Fibroblast of skin of right quadriceps (primary cell): ENCODE measurements at regions not wholly inside any gene's neighbourhood (a gene's known extent, or its start where the extent isn't known, plus 50 kb on each side); places are given as distances from the start of the nearest gene placed in this dataset.

Source experiments
- DNase-seq: peaks from one replicate; pipeline ENCODE4 v3.0.0-alpha.2; 2013

DNA sequence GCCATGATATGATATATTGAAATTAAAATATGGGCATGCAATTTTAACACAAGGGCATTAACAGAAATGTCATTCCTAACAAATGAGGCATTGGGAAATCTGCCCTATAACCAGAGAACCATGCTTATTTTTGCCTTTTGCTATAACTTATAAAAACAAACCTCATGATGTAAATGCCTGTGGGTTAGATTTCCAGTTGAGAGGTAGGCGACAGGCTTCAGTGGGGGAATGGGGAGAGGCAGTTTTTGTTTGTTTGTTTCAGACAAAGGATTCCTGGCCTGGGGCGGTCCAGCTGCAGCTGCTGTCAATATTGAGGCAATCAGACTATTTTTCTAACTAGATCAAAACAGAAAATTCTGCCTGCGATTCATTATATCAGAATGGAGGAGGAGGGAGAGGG lies 490.4 kb upstream of the CFAP20DC start:
- peak; percentile 54 for DNase-seq

DNA sequence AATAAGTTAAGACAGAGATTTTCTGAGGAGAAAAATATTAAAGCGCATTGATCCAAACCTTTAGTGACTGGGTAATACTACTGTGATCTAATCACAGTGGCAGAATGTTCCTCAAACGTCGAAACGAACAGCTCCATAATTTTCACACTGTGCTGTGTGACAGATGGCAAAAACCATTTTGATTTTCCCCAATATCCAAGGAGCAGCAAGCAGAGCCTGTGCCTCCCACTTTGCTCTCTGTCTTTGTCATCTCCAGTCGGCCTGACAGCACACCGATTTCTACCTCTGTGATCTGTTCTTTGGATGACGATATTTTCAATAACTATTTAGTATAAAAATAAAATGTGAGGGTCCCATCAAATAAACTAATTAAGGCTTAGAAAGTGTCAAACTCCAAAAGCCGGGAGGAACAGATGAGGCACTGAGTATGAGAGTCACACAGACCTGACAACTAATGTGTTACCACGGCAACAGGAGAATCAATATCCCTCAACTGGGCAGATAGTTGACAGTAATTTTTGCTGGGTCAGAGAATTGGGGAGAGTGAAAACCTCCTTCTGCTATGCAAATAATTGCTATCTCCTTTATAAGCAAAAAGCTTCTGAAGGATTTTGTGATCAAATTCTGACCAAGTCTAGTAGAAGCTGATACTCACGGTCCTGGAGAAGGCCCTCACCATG lies 489.1 kb upstream of the CFAP20DC start:
- no peak for DNase-seq

DNA sequence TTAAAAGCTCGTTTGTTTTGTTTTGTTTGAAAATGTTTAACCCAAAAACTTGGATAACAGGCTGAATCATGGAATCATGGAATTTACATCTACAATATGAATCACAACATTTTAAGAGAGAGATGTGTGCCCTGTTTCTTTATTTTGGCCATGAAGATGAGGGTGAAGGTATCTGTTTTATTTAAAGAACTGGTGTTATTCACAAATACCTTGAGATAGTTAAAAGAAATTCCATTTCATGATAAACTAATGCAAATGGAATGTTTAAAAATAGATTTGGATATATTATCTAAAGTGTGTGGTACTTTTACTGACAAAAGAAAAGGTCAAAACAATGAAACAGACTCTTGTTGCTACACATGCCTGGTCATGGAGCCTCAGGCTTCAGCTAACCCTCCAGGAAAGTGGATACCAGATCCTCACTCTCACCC lies 486.0 kb upstream of the CFAP20DC start:
- peak; percentile 42 for DNase-seq

DNA sequence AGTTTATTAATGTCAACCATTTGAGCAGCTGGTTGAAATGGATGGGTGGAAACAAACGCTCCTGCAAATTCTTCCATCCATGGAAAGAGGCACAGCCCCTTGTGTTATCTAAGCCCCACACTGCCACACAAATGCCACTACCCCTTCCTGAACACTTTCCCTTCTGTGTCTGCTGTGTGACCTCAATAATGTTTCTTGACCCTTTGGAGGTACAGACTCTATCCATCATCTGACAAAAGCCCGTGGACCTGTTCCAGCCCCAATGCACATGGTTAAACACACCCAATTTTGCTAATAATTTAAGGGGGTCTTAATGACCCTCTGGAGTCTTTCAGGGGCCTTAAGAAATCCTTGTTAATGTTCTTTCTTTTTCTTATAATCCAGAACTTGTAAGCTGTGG lies 482.2 kb upstream of the CFAP20DC start:
- DNase-seq = no peak

DNA sequence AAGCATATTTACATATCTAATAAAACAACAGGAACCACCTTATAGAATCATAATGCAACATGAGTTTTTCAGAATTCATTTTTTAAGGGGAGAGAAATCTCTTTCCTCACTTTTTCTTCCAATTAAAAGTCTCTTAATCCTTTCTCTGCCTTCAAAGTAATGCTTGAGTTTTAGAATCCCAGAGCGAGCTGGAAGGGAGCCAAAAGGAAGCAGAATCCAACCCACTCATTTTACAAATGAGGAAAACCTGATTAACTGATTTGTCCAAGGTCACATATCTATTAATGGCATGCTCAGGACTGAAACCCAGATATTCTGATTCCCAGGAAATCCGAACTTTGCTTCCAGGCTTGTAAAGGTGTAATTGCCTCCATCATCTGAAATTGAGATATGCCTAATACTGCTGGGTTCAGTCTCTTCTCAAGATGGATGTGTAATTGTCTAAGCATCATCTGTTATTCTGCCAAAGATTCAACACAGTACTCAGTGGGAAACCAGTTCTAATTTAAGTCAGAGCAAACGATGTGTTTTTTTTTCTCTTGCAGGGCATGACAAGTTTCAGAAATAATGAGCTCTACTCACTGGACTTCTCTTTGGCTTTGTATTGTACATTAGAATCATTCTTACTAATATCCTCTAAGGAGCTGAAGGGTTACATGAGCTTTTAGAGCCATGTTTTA lies 481.4 kb upstream of the CFAP20DC start:
- DNase-seq = no peak

DNA sequence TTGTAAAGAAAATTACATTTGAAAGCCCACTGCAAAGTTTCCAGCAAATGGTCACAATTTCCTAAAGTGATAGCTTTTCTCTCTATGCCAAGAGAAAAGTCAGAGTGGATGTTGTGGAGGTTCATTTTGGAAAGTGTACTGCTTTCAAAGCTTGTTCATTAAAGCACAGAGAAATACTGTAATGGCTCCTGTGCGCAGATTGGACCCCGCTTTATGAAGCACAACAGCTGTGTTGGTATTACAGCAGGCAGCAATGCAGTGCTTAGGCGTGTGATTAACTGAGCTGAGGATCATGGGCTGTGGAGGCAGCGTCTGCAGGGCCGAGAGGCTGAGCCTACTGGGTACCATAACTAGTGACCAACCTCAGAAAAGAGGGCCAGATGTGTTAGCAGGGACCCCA lies 478.4 kb upstream of the CFAP20DC start:
- DNase-seq = no peak

DNA sequence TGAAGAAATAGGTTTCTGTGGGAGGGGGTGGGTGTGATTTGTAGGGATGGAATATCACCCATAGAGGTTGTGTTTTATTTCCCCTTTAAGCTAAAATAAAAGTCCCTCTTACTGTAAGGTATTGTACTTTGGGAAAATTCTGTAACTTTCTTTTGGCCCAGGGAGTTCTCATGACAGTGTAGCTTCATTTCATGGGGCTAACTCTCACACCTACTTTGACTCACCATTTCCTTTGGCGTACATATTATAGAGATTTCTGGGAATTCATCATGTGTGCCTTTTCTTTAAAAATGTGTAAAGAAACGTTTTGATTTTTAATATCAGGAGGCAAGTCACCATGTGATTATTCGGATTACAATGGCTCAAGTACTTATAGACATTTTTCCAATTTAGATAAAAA lies 477.7 kb upstream of the CFAP20DC start:
- no peak for DNase-seq

DNA sequence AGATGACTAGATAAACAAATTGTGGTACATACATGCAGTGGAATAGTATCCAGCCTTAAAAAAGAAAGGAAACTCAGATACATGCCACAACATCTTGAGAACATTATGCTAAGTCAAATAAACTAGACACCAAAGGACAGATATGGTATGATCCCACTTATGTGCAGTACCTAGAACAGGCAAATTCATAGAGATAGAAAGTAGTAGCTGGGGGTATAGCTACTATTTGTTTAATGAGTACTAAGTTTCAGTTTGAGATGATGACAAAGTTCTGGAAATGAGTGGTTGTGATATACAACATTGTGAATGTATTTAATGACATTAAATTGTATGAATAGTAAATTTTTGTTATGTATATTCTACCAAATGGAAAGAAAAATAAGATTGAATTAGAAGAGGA lies 477.2 kb upstream of the CFAP20DC start:
- DNase-seq = no peak

DNA sequence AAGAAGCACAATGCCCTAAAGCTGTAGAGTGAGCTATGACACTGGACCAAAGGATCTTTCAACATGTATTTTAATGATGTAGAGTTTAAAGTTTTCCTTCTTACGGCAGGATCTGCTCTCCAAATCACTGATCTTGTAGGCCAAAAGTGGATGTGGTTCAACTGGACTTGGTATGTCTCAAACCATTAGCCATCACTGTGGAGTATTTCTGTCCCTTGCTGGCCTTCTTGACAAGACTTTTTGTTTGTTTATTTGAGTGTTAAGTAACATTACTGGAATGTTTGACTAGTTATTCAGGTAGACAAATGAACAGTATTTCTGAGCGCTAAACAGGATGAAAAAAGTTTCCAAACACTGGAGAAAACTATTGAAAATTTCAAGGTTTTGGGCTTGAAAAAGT lies 472.7 kb upstream of the CFAP20DC start:
- no peak for DNase-seq

DNA sequence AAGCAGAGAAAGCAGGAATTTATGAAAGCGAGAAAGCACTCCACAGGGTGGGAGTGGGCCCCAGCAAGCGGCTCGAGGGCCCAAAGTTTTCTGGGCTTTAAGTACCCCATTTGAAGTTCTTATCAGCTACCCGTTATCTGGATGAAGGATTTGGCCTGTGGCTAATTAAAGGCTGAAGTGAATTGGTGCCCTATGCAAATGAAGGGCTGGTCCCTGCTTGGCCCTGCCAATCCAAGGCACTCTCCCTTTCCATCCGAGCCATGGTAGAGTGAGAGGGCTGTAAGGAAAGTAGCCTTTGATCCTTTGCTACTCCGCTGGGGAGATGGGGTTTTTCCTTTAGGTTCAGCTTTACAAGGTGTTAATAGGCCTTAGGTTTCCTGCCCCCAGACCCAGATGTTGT lies 469.3 kb upstream of the CFAP20DC start:
- DNase-seq = no peak

DNA sequence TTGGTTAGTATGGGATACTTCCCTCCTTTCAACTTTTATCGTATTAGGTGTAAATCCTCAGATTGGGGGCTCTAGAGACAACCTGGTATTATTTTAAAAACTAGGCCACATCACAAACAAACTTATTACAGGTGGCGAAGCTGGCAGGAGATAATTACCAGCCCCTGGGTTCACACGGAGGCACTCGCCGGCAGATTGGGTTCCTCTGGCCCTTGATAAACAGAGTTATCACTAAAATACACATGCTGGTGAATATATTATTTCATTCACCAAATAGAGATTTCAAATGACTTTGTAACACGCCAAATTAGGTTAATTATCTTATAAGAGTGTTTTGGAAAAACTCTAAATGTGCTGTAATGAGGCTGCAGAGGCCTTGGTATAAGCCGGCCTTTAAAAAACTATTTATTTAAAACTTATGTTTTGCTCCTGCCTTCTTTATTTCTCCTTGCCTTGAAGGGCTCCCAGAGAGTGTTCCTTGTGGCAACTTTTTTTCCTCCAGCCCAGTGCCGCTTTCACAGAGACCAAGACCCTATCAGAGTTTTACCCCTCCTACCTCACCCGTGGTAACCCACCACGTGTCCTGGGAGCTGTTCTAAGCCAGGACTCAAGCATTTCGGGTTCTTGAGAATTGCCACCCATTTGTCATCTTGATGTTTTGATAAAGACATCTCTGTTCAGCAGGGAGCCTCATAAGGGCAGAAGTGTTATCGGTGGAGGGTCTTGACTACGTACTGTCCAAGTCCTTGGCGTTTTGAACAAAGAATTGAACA lies 468.6 kb upstream of the CFAP20DC start:
- no peak for DNase-seq

DNA sequence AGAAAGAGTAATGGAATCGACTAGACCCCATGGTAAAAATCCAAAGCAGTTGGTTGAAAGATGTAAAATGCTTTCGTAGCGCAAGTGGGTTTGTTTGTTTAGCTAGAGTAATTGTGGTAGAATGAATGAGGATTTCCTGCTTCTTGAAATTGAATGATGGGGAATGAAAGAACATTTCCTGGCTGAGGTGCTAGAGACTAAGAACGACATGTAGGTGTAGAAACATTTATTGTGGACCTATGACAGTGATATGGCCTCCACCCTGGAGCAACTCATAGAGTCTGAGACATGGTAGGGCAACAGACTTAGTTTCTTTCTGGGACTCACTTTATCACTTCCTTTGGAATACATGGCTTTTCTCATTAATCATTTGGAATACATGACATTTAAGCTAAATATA lies 467.6 kb upstream of the CFAP20DC start:
- DNase-seq = no peak

DNA sequence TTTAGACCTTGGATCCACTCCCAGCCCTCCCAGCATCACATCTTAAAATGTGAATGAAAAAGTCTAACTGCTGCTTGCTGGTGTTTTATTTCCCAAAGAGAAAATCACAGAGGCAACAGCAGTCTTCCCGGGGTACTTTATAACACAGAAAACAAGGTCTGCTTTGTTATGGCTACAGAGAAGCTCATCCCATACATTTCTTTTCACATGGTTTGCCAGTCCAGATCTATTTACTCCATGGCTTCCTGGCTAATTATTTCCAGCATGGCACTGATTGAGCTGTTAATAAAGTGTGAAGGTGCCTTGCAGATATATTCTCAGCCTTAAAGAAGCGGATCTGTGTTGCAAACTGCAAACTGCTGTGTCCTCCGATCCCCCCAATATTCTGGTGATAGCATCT lies 466.1 kb upstream of the CFAP20DC start:
- no peak for DNase-seq

DNA sequence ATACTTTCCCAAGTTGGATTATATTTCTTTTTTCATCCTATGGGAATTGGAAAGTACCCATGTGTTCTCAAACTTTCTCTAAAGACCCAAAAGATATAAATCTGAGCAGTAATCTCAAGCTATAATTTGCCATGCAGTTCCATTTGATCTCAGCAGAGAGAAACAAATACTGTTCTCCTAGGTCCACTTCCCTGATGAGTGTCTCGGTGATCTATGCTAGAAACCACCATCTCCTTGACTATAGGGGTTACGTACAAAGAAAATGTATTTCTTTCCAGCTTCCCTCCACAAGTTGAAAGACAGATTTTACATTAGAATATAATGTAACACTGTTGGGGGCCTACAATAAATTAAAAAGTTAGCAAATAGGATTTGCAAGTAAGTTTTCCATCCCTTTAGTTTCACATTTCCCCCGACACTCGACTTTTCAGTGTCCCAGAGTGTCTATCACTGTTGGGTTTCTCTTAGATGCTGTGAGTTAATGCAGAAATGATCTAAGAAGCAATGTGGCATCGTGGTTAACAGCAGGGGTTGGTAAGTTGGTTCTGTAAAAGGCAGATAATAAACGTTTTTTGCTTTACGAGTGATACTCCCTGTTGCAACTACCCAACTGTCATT lies 465.1 kb upstream of the CFAP20DC start:
- no peak for DNase-seq

DNA sequence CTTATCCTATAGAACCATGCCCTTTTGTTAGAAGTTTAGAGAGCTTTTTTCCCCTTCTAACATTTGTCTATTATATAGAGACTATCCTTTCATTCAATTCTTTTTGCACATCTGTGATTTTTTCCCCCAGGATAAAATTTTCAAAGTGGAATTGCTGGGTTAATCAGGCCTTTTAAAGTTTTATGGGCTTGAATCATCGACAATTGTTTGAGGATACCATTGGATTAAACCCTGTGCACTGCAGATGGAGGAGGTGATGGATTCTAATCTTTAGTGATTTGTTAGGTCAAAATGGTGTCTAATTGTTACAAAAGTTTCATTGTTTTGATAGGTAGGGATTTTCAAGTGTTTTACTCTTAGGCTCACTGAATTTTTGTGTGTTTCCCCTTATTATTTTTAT lies 463.7 kb upstream of the CFAP20DC start:
- no peak for DNase-seq

DNA sequence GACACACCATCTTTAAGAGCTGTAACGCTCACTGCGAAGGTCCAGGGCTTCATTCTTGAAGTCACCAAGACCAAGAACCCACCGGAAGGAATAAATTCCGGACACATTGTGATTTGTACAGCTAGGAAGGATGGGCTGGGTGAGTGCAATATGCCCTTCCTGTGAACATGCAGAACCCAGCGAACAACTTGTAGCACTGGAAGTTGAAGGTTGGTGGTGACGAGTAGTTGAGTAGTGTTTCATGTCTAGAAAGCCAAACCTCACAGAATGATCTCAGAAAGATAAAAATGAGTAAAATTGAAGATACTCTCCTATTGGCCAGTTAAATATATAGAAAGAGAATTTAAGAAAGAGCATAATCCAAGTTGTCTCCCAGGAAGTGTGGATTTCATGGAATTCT lies 462.2 kb upstream of the CFAP20DC start:
- DNase-seq = no peak

DNA sequence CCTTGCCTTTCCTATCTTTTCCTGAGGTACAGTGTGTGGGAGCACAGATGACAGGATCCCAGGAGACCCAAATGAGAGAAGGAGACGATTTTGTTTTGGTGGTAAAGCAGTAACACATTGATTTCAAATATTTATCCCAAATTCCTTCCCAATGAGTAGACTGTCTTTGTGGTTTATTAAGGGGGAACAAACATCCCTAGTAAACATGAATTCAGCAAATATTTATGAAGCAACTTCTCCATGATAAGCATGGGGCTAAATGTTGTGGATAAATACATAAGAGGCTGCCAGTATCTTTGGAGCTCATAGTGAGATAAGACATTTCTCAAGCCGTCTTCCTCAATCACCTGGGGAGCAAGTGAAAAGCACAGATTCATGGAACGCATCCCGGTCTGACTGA lies 460.8 kb upstream of the CFAP20DC start:
- peak; percentile 24 for DNase-seq

DNA sequence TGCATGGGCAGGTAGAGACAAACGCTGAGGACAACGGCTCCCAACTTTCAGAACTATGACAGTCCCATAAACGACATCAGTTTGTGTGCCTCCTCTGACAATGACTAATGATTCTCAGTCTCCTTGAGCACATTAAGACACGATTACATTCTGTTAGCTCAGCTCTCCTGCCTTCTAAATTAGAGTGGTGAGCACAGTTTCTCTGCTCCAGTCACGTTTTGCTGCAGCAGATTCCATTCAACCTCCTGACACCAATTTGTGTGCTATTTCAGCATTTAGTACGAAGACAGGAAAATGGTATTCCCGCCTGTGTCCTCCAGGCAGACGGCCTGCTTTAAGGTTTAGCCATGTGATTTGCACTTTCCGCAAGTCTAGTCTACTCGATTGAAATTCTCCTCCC lies 458.4 kb upstream of the CFAP20DC start:
- DNase-seq = no peak

DNA sequence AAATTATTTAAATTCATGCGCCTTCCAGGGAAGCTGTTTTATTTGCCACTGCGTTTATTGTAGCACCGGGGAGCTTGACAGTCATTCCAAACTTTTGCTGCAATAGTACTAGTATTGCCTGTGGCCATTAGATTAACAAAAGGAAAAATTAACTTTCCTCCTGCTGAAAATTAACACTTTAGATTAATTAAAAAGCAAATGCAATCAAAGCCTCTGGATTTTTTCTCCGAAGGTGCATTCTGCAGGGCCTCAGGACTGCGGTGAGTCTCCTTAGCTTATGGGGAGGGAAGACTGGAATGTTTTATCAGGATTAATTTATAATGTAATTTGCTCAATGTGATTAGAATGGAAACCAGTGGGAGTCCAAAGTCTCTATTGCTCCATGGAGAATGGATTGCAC lies 456.4 kb upstream of the CFAP20DC start:
- DNase-seq = no peak

DNA sequence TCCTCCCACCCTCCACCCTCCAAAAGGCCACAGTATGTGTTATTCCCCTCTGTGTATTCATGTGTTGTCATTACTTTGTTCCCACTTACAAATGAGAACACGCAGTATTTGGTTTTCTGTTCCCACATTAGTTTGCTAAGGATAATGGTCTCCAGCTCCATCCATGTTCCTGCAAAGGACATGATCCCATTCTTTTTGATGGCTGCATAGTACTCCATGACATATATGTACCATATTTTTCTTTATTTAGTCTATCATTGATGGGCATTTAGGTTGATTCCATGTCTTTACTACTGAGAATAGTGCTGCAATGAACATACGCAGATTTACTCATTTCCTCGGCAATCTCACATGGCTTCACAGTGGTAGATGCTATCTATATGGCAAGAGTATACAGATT lies 453.6 kb upstream of the CFAP20DC start:
- DNase-seq = no peak

DNA sequence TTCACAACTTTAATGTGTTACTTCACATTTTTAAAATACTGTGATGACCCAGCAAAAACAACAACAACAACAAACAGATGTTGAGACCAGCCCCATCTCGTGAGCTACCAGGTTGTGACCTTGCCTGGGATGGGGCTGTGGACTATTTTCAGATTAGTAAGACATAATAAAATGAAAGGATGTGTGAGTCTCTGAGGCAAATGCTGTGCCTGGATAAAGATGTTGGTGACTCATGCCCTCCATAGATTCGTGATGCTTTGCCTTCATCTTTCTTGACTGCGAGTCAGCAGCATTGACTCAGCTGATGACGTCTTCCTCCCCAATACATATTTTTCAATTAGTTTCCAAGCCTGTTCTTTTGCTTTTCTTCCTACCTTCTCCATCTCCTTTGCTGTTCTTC lies 453.0 kb upstream of the CFAP20DC start:
- peak; percentile 90 for DNase-seq

DNA sequence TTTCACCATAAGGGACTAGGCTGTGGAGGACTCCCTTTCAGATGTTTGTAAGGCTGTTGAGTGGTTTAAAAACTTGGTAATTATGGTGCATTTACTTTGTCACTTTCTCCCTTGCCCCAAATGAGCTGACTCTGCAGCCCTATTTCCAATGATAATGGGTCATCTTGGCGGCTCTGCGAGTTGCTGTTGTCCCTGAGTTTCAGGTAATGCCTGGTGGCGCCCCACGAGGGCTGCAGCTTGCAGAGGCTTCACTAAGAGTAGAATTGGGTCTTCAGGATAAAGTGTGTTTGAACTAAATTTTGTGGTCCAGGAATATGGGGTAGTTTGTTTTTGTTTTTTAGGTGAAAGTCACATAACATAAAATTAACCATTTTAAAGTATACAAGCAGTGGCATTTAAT lies 450.1 kb upstream of the CFAP20DC start:
- no peak for DNase-seq

DNA sequence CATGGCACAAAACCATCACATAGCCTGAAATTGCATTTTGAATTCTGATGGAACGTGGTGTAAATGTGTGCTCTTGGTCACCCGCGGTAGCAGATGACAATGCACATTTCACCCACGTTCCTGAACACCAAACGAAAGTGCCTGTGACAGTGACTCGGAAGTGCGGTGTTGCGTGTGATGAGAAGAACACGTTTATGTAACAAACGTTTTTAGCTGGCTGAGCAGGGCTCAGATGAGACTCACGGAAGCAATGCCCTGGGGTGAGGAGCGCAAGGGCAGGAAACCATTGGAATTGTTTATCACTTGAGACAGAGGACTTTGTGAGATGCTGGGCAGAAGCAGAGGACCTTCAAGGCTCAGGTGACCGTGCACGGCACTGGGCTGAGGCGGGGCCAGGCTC lies 449.2 kb upstream of the CFAP20DC start:
- DNase-seq = no peak

DNA sequence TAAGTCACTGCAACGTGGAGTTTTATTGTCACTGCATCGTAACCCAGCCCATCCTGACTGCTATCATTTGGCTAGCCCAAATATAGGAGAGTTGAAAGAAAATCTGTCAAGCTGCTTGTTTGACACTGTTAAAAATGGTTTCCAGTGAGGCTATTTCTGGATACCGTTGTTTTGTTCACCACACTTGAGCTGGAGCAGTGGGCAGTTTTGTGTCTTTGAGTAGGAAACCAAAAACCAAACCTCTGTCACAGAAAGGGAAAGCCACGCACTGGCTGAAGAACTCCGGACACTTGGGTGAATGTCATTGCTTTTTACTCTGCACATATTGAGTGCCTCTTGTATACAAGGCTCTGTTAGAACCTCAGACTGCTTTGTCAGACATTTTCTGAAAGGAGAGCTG lies 446.4 kb upstream of the CFAP20DC start:
- no peak for DNase-seq
